Pancreas (tissue), 10 donors: ENCODE measurements at regions not wholly inside any gene's neighbourhood (a gene's known extent, or its start where the extent isn't known, plus 50 kb on each side); places are given as distances from the start of the nearest gene placed in this dataset.

Source experiments
- ATAC-seq, 4 donors: fragments of 200-7000 bp; cut with Tn5 transposase; one replicate each; pipeline versions ENCODE4 v1.8.0 to v1.9.1; 2020; ENCODE audit warnings: mild to moderate bottlenecking in 4 of 4, moderate library complexity in 4 of 4
- DNase-seq, 6 donors: peaks; one replicate each; pipeline ENCODE4 v3.0.0-alpha.2; 2020
- FAIRE-seq: peaks from 2 replicates; lab custom pipeline; 2012; peaks lifted over from hg19 to GRCh38; lab: Jason Lieb, UNC
- H3K27ac ChIP-seq, 4 donors: fragments of 200-600 bp; sonication (generic); 1 replicate in 3 of 4; 2 replicates in 1 of 4; pipeline versions ENCODE4 v1.5.0 to v1.8.0; 2020
- H3K27me3 ChIP-seq, 4 donors: fragments of 200-600 bp; one replicate each; pipeline ENCODE4 v1.8.0; 2021
- H3K36me3 ChIP-seq, 3 donors: fragments of 200-600 bp; sonication (generic) in 1 of 3; one replicate each; pipeline versions ENCODE4 v1.5.0 to v1.8.0; 2020 to 2021
- H3K4me1 ChIP-seq, 3 donors: fragments of 200-600 bp; one replicate each; pipeline ENCODE4 v1.8.0; 2021
- H3K4me3 ChIP-seq, 4 donors: fragments of 200-600 bp; sonication (generic) in 2 of 4; one replicate each; pipeline versions ENCODE4 v1.5.0 to v1.8.0; 2020 to 2021
- H3K9me3 ChIP-seq, 4 donors: fragments of 200-600 bp; one replicate each; pipeline ENCODE4 v1.8.0; 2021
- WGBS, 2 donors: extraction: QIAGEN DNeasy Blood & Tissue Kit; methylation state at CpG; one replicate each; pipeline ENCODE4 v1.1.7; 2013; 5-methylcytosine and 5-hydroxymethylcytosine counted together
- intact Hi-C, 3 donors: fragments of 100-400 bp; cut with DNase I; formaldehyde crosslinking; loops; one replicate each; pipeline versions ENCODE4 v1.11.1 to v1.14.2; 2022
- TF ChIP-seq, protein P1 (sequence below), 4 donors: fragments of 200-600 bp; sonication (generic) in 3 of 4; IDR thresholded peaks; one replicate each; pipeline versions ENCODE4 v1.5.0 to v1.8.0; 2021; ENCODE audit warnings: antibody characterized with exemption in 4 of 4
- donor health status: healthy with polysubstance abuse.
- donor health status: DM: no; HTN: no; CAD: no; lungs with moderate emphysema.
- donor health status: DM: no; HTN: no; CAD: no.
- donor health status: control.
- donor health status: control.
- donor health status: Bipolar disorder and iron deficiency.
- donor health status: DM: yes; HTN: yes; CAD: no.
- donor health status: DM: no; HTN: no; CAD: no.
- donor health status: DM: no; HTN: no; CAD: no.
- donor health status: DM: yes; HTN: yes; CAD: no.

DNA sequence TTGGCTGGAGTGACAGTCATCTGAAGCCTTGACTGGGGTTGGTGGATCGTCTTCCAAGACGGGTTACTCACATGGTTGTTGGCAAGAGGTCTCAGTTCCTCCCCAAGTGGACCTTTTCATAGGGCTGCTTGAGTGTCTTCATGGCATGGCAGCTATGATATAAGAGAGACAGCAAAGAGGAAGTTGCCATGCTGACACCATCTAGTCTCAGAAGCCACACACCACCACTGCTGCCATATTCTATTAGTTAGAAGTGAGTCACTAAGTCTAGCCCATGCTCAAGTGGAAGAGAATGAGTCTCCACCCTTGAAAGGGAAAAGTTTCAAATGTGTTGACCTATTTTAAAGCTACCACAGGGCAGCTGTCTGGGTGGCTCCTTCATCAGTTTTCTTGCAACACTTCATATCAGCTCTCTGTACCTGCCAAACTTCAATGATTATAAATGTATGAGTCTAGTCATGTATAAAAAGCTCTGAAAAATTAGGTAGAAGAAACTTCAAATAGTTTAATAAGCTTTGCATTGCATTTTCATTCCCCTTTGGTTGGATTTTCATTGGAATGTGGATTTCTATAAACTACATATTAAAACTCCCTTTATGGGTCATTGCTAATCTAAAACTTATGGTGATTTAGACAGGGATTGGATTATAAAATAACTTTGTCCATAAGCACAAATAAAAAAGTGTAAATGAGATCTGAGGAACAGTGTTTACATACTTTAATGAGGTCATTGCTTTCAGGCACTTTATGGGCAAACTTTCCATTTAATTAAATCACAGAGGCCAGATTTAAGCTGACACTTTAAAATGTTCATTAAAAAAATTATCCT lies 68.0 kb upstream of the ATXN3L start:
- no peak for FAIRE-seq
- no peak overlapping the region for H3K27ac ChIP-seq
- TF ChIP-seq, protein P1, sequence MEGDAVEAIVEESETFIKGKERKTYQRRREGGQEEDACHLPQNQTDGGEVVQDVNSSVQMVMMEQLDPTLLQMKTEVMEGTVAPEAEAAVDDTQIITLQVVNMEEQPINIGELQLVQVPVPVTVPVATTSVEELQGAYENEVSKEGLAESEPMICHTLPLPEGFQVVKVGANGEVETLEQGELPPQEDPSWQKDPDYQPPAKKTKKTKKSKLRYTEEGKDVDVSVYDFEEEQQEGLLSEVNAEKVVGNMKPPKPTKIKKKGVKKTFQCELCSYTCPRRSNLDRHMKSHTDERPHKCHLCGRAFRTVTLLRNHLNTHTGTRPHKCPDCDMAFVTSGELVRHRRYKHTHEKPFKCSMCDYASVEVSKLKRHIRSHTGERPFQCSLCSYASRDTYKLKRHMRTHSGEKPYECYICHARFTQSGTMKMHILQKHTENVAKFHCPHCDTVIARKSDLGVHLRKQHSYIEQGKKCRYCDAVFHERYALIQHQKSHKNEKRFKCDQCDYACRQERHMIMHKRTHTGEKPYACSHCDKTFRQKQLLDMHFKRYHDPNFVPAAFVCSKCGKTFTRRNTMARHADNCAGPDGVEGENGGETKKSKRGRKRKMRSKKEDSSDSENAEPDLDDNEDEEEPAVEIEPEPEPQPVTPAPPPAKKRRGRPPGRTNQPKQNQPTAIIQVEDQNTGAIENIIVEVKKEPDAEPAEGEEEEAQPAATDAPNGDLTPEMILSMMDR (IDR thresholded peaks at IDR 0.05): no peak
- H3K4me1 ChIP-seq: no peaks in the 10 kb centered on the region
- H3K36me3 ChIP-seq: no peaks in the 10 kb centered on the region
- intact Hi-C loops: no loop called here
- no peaks in the 10 kb centered on the region for H3K9me3 ChIP-seq
- ATAC-seq: no peak
- 64 to 92% methylated on average over 2 of the region's 2 CpGs for WGBS, 2 donors
- H3K27me3 ChIP-seq: no peaks in the 10 kb centered on the region
- no peak for DNase-seq
- H3K4me3 ChIP-seq: no peak overlapping the region

DNA sequence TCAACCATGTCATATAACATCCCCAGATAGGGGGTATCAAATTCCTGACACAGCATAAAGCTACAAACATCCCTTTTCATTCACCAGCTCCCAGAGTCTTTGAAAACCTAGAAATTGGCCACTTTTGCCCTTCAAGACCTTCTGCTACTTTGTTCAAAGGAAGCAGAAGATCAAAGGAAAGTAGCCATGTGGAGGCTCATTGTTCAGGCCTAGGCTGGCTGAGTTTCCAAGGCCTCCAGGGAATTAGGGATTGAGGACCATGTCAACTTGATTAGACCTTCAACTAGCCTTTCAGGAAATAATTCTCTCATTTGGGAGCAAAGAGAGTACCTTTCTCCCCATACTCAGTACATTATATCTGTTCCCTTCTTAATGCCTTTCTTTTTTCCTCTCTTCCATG lies 66.8 kb upstream of the ATXN3L start:
- TF ChIP-seq, protein P1 (IDR thresholded peaks at IDR 0.05): no peak
- no peak overlapping the region for H3K27ac ChIP-seq
- no peaks in the 10 kb centered on the region for H3K27me3 ChIP-seq
- intact Hi-C loops: no loop called here
- H3K36me3 ChIP-seq: no peaks in the 10 kb centered on the region
- H3K4me1 ChIP-seq: no peaks in the 10 kb centered on the region
- no peaks in the 10 kb centered on the region for H3K9me3 ChIP-seq
- DNase-seq (no peak), FAIRE-seq (no peak), ATAC-seq (no peak)
- no peak overlapping the region for H3K4me3 ChIP-seq

DNA sequence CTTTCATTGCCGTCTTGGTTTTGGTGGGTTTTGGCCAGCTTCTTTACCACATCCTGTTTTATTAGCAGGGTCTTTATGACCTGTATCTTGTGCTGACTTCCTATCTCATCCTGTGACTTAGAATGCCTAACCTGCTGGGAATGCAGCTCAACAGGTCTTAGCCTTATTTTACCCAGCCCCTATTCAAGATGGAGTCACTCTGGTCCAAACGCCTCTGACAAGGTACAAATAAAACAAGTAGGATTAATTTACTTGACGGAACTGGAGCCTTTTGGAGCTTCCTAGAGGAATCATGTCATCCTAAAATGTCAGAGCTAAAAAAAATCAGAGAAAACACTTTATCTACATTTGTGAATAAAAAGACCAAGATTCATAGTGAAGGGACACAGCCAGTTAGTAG lies 66.2 kb upstream of the ATXN3L start:
- TF ChIP-seq, protein P1 (IDR thresholded peaks at IDR 0.05): no peak

DNA sequence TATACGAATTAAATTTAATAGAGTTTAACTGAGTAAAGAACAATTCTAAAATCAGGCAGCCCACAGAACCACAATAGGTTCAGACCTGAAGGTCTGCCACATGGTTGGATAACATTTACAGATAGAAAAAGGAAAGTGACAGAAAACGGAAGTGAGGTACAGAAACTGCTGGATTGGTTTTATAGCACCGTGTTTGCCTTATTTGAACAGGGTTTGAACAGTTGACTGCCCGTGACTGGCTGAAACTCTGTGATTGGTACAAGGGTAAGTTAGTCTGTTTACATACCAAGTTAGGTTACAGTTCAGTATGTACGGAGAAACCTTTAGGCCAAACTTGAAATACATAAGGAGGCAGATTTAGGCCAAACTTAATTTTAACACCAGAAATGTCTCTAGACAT lies 64.1 kb upstream of the ATXN3L start:
- no peak for FAIRE-seq

More for the DNA sequence above, 66.2 kb upstream of the ATXN3L start:
- FAIRE-seq: no peak
- H3K9me3 ChIP-seq: no peaks in the 10 kb centered on the region
- H3K36me3 ChIP-seq: no peaks in the 10 kb centered on the region
- intact Hi-C loops: no loop called here
- 85 to 87% methylated on average over 3 of the region's 3 CpGs for WGBS, 2 donors
- no peak overlapping the region for H3K27ac ChIP-seq
- no peak overlapping the region for H3K4me3 ChIP-seq
- no peak for ATAC-seq
- no peaks in the 10 kb centered on the region for H3K27me3 ChIP-seq
- DNase-seq: no peak
- no peaks in the 10 kb centered on the region for H3K4me1 ChIP-seq

DNA sequence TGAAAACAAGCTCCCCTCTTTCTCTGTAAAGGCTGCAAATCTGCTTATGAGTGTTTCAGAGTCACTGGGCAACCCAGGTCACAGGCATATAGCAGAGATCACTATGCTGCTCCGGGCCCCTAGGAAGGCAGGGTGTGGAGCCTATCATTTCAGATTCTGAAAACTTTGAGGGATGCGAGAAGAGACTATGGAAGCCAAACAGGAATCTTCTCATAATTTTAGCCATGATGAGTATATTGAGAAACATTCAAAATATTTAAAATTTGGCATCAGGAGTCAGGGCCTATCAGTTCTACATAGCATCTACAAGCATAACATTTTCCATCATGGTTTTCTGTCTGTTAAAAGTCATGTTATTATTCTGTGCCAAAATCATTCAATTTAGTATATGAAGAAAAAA lies 61.7 kb upstream of the ATXN3L start:
- Histone ChIP-seq H3K4me3 (no peak overlapping the region), H3K27me3 (no peaks in the 10 kb centered on the region), H3K9me3 (no peaks in the 10 kb centered on the region), H3K36me3 (no peaks in the 10 kb centered on the region), H3K27ac (no peak overlapping the region), H3K4me1 (no peaks in the 10 kb centered on the region)
- DNase-seq (no peak), ATAC-seq (no peak), FAIRE-seq (no peak)
- TF ChIP-seq, protein P1 (IDR thresholded peaks at IDR 0.05): no peak
- WGBS, 2 donors: 93 to 94% methylated on average over 2 of the region's 2 CpGs
- intact Hi-C loops: no loop called here

More for the DNA sequence above, 64.1 kb upstream of the ATXN3L start:
- Histone ChIP-seq H3K27ac (no peak overlapping the region), H3K9me3 (no peaks in the 10 kb centered on the region), H3K4me3 (no peak overlapping the region), H3K4me1 (no peaks in the 10 kb centered on the region), H3K36me3 (no peaks in the 10 kb centered on the region), H3K27me3 (no peaks in the 10 kb centered on the region)
- 69 to 80% methylated on average over 5 of the region's 5 CpGs for WGBS, 2 donors
- ATAC-seq: no peak
- intact Hi-C loops: no loop called here
- no peak for DNase-seq
- TF ChIP-seq, protein P1 (IDR thresholded peaks at IDR 0.05): no peak
